SK-N-SH treated with all-trans-retinoic acid at 6 μM for 48 hours (cell line): ENCODE measurements at regions not wholly inside any gene's neighbourhood (a gene's known extent, or its start where the extent isn't known, plus 50 kb on each side); places are given as distances from the start of the nearest gene placed in this dataset.

ENCODE experiments used
- ARNTL ChIP-seq: fragments of 450-650 bp; formaldehyde crosslinking; IDR thresholded peaks from 2 replicates; pipeline ENCODE4 v1.5.0; 2020; ENCODE audit warnings: low read depth, mild to moderate bottlenecking, moderate library complexity, borderline replicate concordance
- CREB5 ChIP-seq: fragments of 250-450 bp; sonication (Bioruptor Pico); IDR thresholded peaks from 2 replicates; pipeline ENCODE4 v1.5.1; 2020; ENCODE audit warnings: low read depth, mild to moderate bottlenecking, moderate library complexity
- PATZ1 ChIP-seq: fragments of 250-450 bp; sonication (Bioruptor Pico); IDR thresholded peaks from 2 replicates; pipeline ENCODE4 v1.8.0; 2020; ENCODE audit warnings: mild to moderate bottlenecking, moderate library complexity, borderline replicate concordance
- POU6F1 ChIP-seq: fragments of 250-450 bp; sonication (Bioruptor Pico); IDR thresholded peaks from 2 replicates; pipeline ENCODE4 v1.8.0; 2021; ENCODE audit warnings: low read depth, mild to moderate bottlenecking, moderate library complexity, borderline replicate concordance
- PPARA ChIP-seq: fragments of 250-450 bp; sonication (Bioruptor Pico); IDR thresholded peaks from 2 replicates; pipeline ENCODE4 v1.5.0; 2020; ENCODE audit warnings: mild to moderate bottlenecking, borderline replicate concordance
- RARB ChIP-seq: fragments of 250-450 bp; sonication (Bioruptor Pico); IDR thresholded peaks from 2 replicates; pipeline ENCODE4 v1.8.0; 2021; ENCODE audit warnings: mild to moderate bottlenecking, moderate library complexity
- ZC3H10 ChIP-seq: fragments of 250-450 bp; sonication (Bioruptor Pico); IDR thresholded peaks from 2 replicates; pipeline ENCODE4 v1.5.1; 2021; ENCODE audit warnings: mild to moderate bottlenecking, moderate library complexity
- ZFP30 ChIP-seq: fragments of 450-650 bp; formaldehyde crosslinking; IDR thresholded peaks from 2 replicates; pipeline ENCODE4 v1.5.0; 2022; ENCODE audit warnings: mild to moderate bottlenecking, moderate library complexity

- TF ChIP-seq POU6F1 (CRISPR knock-in tag) (no peak), PATZ1 (CRISPR knock-in tag) (no peak), ZC3H10 (no peak), PPARA (CRISPR knock-in tag) (no peak), RARB (CRISPR knock-in tag) (no peak), ZFP30 (no peak), CREB5 (CRISPR knock-in tag) (no peak), ARNTL (CRISPR knock-in tag) (no peak)
Observed at GRCh38 chr5:39670391-39670790, 245.6 kb upstream of the DAB2 start.
